Peyer's patch (tissue), 4 donors: ENCODE measurements at regions not wholly inside any gene's neighbourhood (a gene's known extent, or its start where the extent isn't known, plus 50 kb on each side); places are given as distances from the start of the nearest gene placed in this dataset.

Source experiments
- DNase-seq, 3 donors: peaks; one replicate each; pipeline ENCODE4 v3.0.0-alpha.2; 2017 to 2019
- H3K27ac ChIP-seq, 4 donors: fragments of 200-600 bp; sonication (generic); one replicate each; pipeline ENCODE4 v1.5.1; 2016 to 2019
- H3K27me3 ChIP-seq, 2 donors: fragments of 200-600 bp; sonication (generic); one replicate each; pipeline ENCODE4 v1.5.1; 2019
- H3K36me3 ChIP-seq, 3 donors: fragments of 200-600 bp; sonication (generic); one replicate each; pipeline ENCODE4 v1.5.1; 2016 to 2019
- H3K4me1 ChIP-seq, 4 donors: fragments of 200-600 bp; sonication (generic); one replicate each; pipeline ENCODE4 v1.5.1; 2016 to 2019
- H3K4me3 ChIP-seq, 4 donors: fragments of 200-600 bp; sonication (generic); 1 replicate in 3 of 4; 2 replicates in 1 of 4; pipeline ENCODE4 v1.5.1; 2016 to 2019; ENCODE audit warnings: mild to moderate bottlenecking in 1 of 4
- H3K9me3 ChIP-seq, 4 donors: fragments of 200-600 bp; sonication (generic); one replicate each; pipeline ENCODE4 v1.5.1; 2016 to 2019; ENCODE audit warnings: mild to moderate bottlenecking in 1 of 4
- POLR2A ChIP-seq, 2 donors: fragments of 450-650 bp; IDR thresholded peaks; one replicate each; pipeline ENCODE4 v1.5.1; 2017; ENCODE audit warnings: antibody characterized with exemption in 2 of 2, mild to moderate bottlenecking in 2 of 2, moderate library complexity in 2 of 2
- small RNA-seq, 2 donors: library from RNA; depleted of rRNA; stranded (forward); fragments of <200 nt; gene quantifications; one replicate each; pipeline ENCODE3, GENCODE V24; 2016
- TF ChIP-seq, protein P1 (sequence below), 6 experiments: fragments of 450-650 bp in 4 of 6; fragments of 200-600 bp in 2 of 6; sonication (generic) in 1 of 6; IDR thresholded peaks; one replicate each; pipeline ENCODE4 v1.5.1; 2017 to 2019; ENCODE audit warnings: antibody characterized with exemption in 6 of 6, mild to moderate bottlenecking in 3 of 6, moderate library complexity in 1 of 6

DNA sequence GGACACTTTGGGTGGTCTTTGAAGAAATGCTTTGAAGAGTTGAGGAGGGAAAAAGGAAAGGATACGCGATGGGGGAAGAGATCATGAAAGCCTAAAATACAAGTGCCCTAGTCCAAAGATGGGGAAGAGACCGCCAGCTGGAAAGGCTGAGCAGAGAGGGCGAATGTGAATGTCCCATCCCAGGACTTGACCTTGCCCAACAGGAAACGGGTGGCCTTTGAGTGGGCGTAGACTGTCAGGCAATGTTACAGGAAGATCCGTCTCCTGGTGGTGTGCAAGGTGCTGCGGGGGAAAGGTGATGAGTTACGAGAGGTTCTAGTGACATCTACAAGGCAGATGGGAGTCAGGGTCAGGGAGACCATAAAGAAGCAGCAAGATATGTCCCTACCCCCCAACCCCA is 55.0 kb upstream of the TBXT start:
- DNase-seq, result no peak
- Histone ChIP-seq H3K27ac (no peak overlapping the region), H3K36me3 (no peaks in the 10 kb centered on the region), H3K4me1 (no peaks in the 10 kb centered on the region), H3K27me3 (no peaks in the 10 kb centered on the region), H3K9me3 (no peaks in the 10 kb centered on the region), H3K4me3 (no peak overlapping the region)
- TF ChIP-seq, protein P1, sequence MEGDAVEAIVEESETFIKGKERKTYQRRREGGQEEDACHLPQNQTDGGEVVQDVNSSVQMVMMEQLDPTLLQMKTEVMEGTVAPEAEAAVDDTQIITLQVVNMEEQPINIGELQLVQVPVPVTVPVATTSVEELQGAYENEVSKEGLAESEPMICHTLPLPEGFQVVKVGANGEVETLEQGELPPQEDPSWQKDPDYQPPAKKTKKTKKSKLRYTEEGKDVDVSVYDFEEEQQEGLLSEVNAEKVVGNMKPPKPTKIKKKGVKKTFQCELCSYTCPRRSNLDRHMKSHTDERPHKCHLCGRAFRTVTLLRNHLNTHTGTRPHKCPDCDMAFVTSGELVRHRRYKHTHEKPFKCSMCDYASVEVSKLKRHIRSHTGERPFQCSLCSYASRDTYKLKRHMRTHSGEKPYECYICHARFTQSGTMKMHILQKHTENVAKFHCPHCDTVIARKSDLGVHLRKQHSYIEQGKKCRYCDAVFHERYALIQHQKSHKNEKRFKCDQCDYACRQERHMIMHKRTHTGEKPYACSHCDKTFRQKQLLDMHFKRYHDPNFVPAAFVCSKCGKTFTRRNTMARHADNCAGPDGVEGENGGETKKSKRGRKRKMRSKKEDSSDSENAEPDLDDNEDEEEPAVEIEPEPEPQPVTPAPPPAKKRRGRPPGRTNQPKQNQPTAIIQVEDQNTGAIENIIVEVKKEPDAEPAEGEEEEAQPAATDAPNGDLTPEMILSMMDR (IDR thresholded peaks at IDR 0.05), result no peak
- no peak for TF ChIP-seq POLR2A (IDR thresholded peaks at IDR 0.05)

DNA sequence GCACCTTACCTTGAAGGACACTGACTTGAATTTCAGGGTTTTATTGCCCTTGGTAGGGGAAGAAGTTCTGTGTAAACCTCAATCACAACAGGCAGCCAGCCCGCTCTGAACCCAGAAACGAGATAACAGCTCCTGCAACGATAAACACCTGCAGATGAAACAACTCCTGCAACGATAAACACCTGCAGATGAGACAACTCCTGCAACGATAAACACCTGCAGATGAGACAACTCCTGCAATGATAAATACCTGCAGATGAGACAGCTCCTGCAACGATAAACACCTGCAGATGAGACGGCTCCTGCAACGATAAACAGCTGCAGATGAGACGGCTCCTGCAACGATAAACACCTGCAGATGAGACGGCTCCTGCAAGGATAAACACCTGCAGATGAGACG is 54.0 kb upstream of the TBXT start:
- no peak for TF ChIP-seq POLR2A (IDR thresholded peaks at IDR 0.05)
- TF ChIP-seq, protein P1 (IDR thresholded peaks at IDR 0.05), result no peak
- Histone ChIP-seq H3K27ac (no peak overlapping the region), H3K27me3 (no peaks in the 10 kb centered on the region), H3K4me1 (no peaks in the 10 kb centered on the region), H3K4me3 (no peak overlapping the region), H3K36me3 (no peaks in the 10 kb centered on the region), H3K9me3 (no peaks in the 10 kb centered on the region)
- DNase-seq, result no peak

DNA sequence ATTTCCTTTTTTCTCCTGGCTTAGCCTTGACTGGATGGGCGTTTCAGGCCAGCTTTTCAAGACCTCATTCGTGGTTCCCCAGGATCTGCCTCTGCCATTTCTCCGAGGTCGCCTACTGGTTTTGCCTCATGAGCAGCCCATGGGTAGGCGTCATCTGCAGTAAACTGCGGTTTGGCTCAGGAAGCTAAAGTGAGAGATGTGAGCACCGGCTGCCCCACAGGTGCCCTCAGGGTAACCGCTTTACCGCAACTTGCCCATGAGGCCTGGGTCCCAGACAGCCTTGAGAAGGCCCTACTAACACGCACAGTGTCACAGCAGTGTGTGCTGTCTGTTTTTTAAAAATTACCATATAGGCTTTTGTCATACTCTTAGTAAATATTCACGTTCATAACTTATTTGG is 53.4 kb upstream of the TBXT start:
- DNase-seq, result no peak
- no peaks in the 10 kb centered on the region for H3K27me3 ChIP-seq
- H3K9me3 ChIP-seq, result no peaks in the 10 kb centered on the region
- no peak overlapping the region for H3K4me3 ChIP-seq
- H3K4me1 ChIP-seq, result no peaks in the 10 kb centered on the region
- no peak overlapping the region for H3K27ac ChIP-seq
- H3K36me3 ChIP-seq, result no peaks in the 10 kb centered on the region
- no peak for TF ChIP-seq POLR2A (IDR thresholded peaks at IDR 0.05)
- TF ChIP-seq, protein P1 (IDR thresholded peaks at IDR 0.05), result no peak

Small RNA genes lying in the stretch of these regions (small RNA-seq; reads per million reads assigned to genes)
- gene AL121956.5, result 0 reads per million in 2 donors
- gene GNG5P1, result 0 reads per million in 2 donors
